ENCODE measurements at regions not wholly inside any gene's neighbourhood (a gene's known extent, or its start where the extent isn't known, plus 50 kb on each side); places are given as distances from the start of the nearest gene placed in this dataset.
"Not testable (repeated sequence)": the region's sequence is repeated elsewhere in the genome, so short reads cannot be mapped to it uniquely, and the experiment has no call there.

GRCh38 chr3:145244327-145244726, 916.7 kb downstream of the PLOD2 start:
- H2AK5ac ChIP-seq (ENCODE audit: low read length) = no peak overlapping the region
- H3K36me3 ChIP-seq (ENCODE audit: control insufficient read depth in 1 of 2, insufficient read depth in 2 of 2, low read length in 2 of 2) = no peaks in the 10 kb centered on the region
- no peak overlapping the region for H3K9ac ChIP-seq (ENCODE audit: low read length)
- H3K9me3 ChIP-seq (ENCODE audit: insufficient read depth, low read depth, low read length) = no peaks in the 10 kb centered on the region
- H4K8ac ChIP-seq (ENCODE audit: low read depth, low read length) = no peak overlapping the region
- H4K12ac ChIP-seq (ENCODE audit: low read depth, low read length) = no peak overlapping the region
- no peak overlapping the region for H2AFZ ChIP-seq (ENCODE audit: insufficient read depth, low read length, poor library complexity)
- no peak overlapping the region for H3K18ac ChIP-seq (ENCODE audit: low read length)
- H3K23ac ChIP-seq (ENCODE audit: low read length) = no peak overlapping the region
- no peak overlapping the region for H2BK5ac ChIP-seq (ENCODE audit: low read depth, low read length, poor library complexity)
- no peak overlapping the region for H2BK12ac ChIP-seq (ENCODE audit: low read length)
- H3K27me3 ChIP-seq (ENCODE audit: insufficient read depth, low read length) = no peaks in the 10 kb centered on the region
- no peak overlapping the region for H3K4me3 ChIP-seq (ENCODE audit: low read depth, low read length)
- no CpG with 5 or more reads among the region's 1 CpG for WGBS (ENCODE audit: extremely low coverage, insufficient coverage, insufficient read length)
- no peaks in the 10 kb centered on the region for H3K79me1 ChIP-seq (ENCODE audit: low read length)
- no peaks in the 10 kb centered on the region for H3K4me1 ChIP-seq (ENCODE audit: control insufficient read depth in 1 of 2, insufficient read depth in 2 of 2, low read length in 2 of 2)
- H2BK120ac ChIP-seq (ENCODE audit: insufficient read depth, low read length, poor library complexity) = no peak overlapping the region
- H3K14ac ChIP-seq (ENCODE audit: low read length) = no peak overlapping the region
- no peak overlapping the region for H3K4ac ChIP-seq (ENCODE audit: low read depth, low read length)
- H3K79me2 ChIP-seq (ENCODE audit: control insufficient read depth, insufficient read depth, low read length, poor library complexity) = no peaks in the 10 kb centered on the region
- no peak overlapping the region for H3K4me2 ChIP-seq (ENCODE audit: low read length)
- H4K91ac ChIP-seq (ENCODE audit: low read depth, low read length) = no peak overlapping the region
- no peak for DNase-seq
- H3K27ac ChIP-seq (ENCODE audit: low read depth, low read length) = no peak overlapping the region

GRCh38 chr3:145246291-145246690, 914.7 kb downstream of the PLOD2 start:
- H2AFZ ChIP-seq (ENCODE audit: insufficient read depth, low read length, poor library complexity) = no peak overlapping the region
- H3K23ac ChIP-seq (ENCODE audit: low read length) = no peak overlapping the region
- H3K4me1 ChIP-seq (ENCODE audit: control insufficient read depth in 1 of 2, insufficient read depth in 2 of 2, low read length in 2 of 2) = no peaks in the 10 kb centered on the region
- H3K4ac ChIP-seq (ENCODE audit: low read depth, low read length) = no peak overlapping the region
- H3K14ac ChIP-seq (ENCODE audit: low read length) = no peak overlapping the region
- no peak overlapping the region for H3K4me3 ChIP-seq (ENCODE audit: low read depth, low read length)
- no peak overlapping the region for H3K9ac ChIP-seq (ENCODE audit: low read length)
- H2BK12ac ChIP-seq (ENCODE audit: low read length) = no peak overlapping the region
- H4K12ac ChIP-seq (ENCODE audit: low read depth, low read length) = no peak overlapping the region
- H4K8ac ChIP-seq (ENCODE audit: low read depth, low read length) = no peak overlapping the region
- H4K91ac ChIP-seq (ENCODE audit: low read depth, low read length) = no peak overlapping the region
- H3K18ac ChIP-seq (ENCODE audit: low read length) = no peak overlapping the region
- H2BK5ac ChIP-seq (ENCODE audit: low read depth, low read length, poor library complexity) = no peak overlapping the region
- no peaks in the 10 kb centered on the region for H3K36me3 ChIP-seq (ENCODE audit: control insufficient read depth in 1 of 2, insufficient read depth in 2 of 2, low read length in 2 of 2)
- no peak overlapping the region for H2BK120ac ChIP-seq (ENCODE audit: insufficient read depth, low read length, poor library complexity)
- no peaks in the 10 kb centered on the region for H3K9me3 ChIP-seq (ENCODE audit: insufficient read depth, low read depth, low read length)
- no peak overlapping the region for H2AK5ac ChIP-seq (ENCODE audit: low read length)
- H3K27me3 ChIP-seq (ENCODE audit: insufficient read depth, low read length) = no peaks in the 10 kb centered on the region
- H3K27ac ChIP-seq (ENCODE audit: low read depth, low read length) = no peak overlapping the region
- DNase-seq = no peak
- no peak overlapping the region for H3K4me2 ChIP-seq (ENCODE audit: low read length)
- no peaks in the 10 kb centered on the region for H3K79me1 ChIP-seq (ENCODE audit: low read length)
- no peaks in the 10 kb centered on the region for H3K79me2 ChIP-seq (ENCODE audit: control insufficient read depth, insufficient read depth, low read length, poor library complexity)
- WGBS (ENCODE audit: extremely low coverage, insufficient coverage, insufficient read length) = no CpG with 5 or more reads among the region's 1 CpG

GRCh38 chr3:145248928-145249327, 912.1 kb downstream of the PLOD2 start:
- no peak overlapping the region for H4K12ac ChIP-seq (ENCODE audit: low read depth, low read length)
- H3K23ac ChIP-seq (ENCODE audit: low read length) = no peak overlapping the region
- H3K9ac ChIP-seq (ENCODE audit: low read length) = no peak overlapping the region
- no peak overlapping the region for H2BK5ac ChIP-seq (ENCODE audit: low read depth, low read length, poor library complexity)
- H2BK12ac ChIP-seq (ENCODE audit: low read length) = no peak overlapping the region
- H3K36me3 ChIP-seq (ENCODE audit: control insufficient read depth in 1 of 2, insufficient read depth in 2 of 2, low read length in 2 of 2) = no peaks in the 10 kb centered on the region
- H2BK120ac ChIP-seq (ENCODE audit: insufficient read depth, low read length, poor library complexity) = no peak overlapping the region
- no peak overlapping the region for H2AFZ ChIP-seq (ENCODE audit: insufficient read depth, low read length, poor library complexity)
- H3K27me3 ChIP-seq (ENCODE audit: insufficient read depth, low read length) = no peaks in the 10 kb centered on the region
- H4K91ac ChIP-seq (ENCODE audit: low read depth, low read length) = no peak overlapping the region
- no peaks in the 10 kb centered on the region for H3K4me1 ChIP-seq (ENCODE audit: control insufficient read depth in 1 of 2, insufficient read depth in 2 of 2, low read length in 2 of 2)
- no peak overlapping the region for H3K18ac ChIP-seq (ENCODE audit: low read length)
- H3K79me2 ChIP-seq (ENCODE audit: control insufficient read depth, insufficient read depth, low read length, poor library complexity) = no peaks in the 10 kb centered on the region
- DNase-seq = no peak
- no peak overlapping the region for H3K4me3 ChIP-seq (ENCODE audit: low read depth, low read length)
- H3K9me3 ChIP-seq (ENCODE audit: insufficient read depth, low read depth, low read length) = no peaks in the 10 kb centered on the region
- H3K4ac ChIP-seq (ENCODE audit: low read depth, low read length) = no peak overlapping the region
- no peak overlapping the region for H4K8ac ChIP-seq (ENCODE audit: low read depth, low read length)
- H3K27ac ChIP-seq (ENCODE audit: low read depth, low read length) = no peak overlapping the region
- H3K14ac ChIP-seq (ENCODE audit: low read length) = no peak overlapping the region
- no peak overlapping the region for H2AK5ac ChIP-seq (ENCODE audit: low read length)
- no peak overlapping the region for H3K4me2 ChIP-seq (ENCODE audit: low read length)
- no peaks in the 10 kb centered on the region for H3K79me1 ChIP-seq (ENCODE audit: low read length)

- H3K79me2 ChIP-seq (ENCODE audit: control insufficient read depth, insufficient read depth, low read length, poor library complexity) = no peaks in the 10 kb centered on the region
- DNase-seq = no peak
- H3K9ac ChIP-seq (ENCODE audit: low read length) = no peak overlapping the region
- no peak overlapping the region for H3K14ac ChIP-seq (ENCODE audit: low read length)
- H2BK120ac ChIP-seq (ENCODE audit: insufficient read depth, low read length, poor library complexity) = no peak overlapping the region
- no peak overlapping the region for H2BK5ac ChIP-seq (ENCODE audit: low read depth, low read length, poor library complexity)
- H3K36me3 ChIP-seq (ENCODE audit: control insufficient read depth in 1 of 2, insufficient read depth in 2 of 2, low read length in 2 of 2) = no peaks in the 10 kb centered on the region
- no peak overlapping the region for H3K27ac ChIP-seq (ENCODE audit: low read depth, low read length)
- no peak overlapping the region for H3K23ac ChIP-seq (ENCODE audit: low read length)
- H4K8ac ChIP-seq (ENCODE audit: low read depth, low read length) = no peak overlapping the region
- no peak overlapping the region for H4K91ac ChIP-seq (ENCODE audit: low read depth, low read length)
- no peak overlapping the region for H4K12ac ChIP-seq (ENCODE audit: low read depth, low read length)
- H3K4me3 ChIP-seq (ENCODE audit: low read depth, low read length) = no peak overlapping the region
- H3K79me1 ChIP-seq (ENCODE audit: low read length) = no peaks in the 10 kb centered on the region
- no peaks in the 10 kb centered on the region for H3K9me3 ChIP-seq (ENCODE audit: insufficient read depth, low read depth, low read length)
- H3K4me1 ChIP-seq (ENCODE audit: control insufficient read depth in 1 of 2, insufficient read depth in 2 of 2, low read length in 2 of 2) = no peaks in the 10 kb centered on the region
- no CpG with 5 or more reads among the region's 1 CpG for WGBS (ENCODE audit: extremely low coverage, insufficient coverage, insufficient read length)
- H3K18ac ChIP-seq (ENCODE audit: low read length) = no peak overlapping the region
- H3K4me2 ChIP-seq (ENCODE audit: low read length) = no peak overlapping the region
- H3K27me3 ChIP-seq (ENCODE audit: insufficient read depth, low read length) = no peaks in the 10 kb centered on the region
- H2BK12ac ChIP-seq (ENCODE audit: low read length) = no peak overlapping the region
- H2AFZ ChIP-seq (ENCODE audit: insufficient read depth, low read length, poor library complexity) = no peak overlapping the region
- H3K4ac ChIP-seq (ENCODE audit: low read depth, low read length) = no peak overlapping the region
- no peak overlapping the region for H2AK5ac ChIP-seq (ENCODE audit: low read length)
These were observed 909.7 kb downstream of the PLOD2 start for GRCh38 chr3:145251311-145251710.

GRCh38 chr3:145257967-145258366, 903.0 kb downstream of the PLOD2 start:
- not testable (repeated sequence) for H3K4me2 ChIP-seq (ENCODE audit: low read length); H3K79me2 ChIP-seq (ENCODE audit: control insufficient read depth, insufficient read depth, low read length, poor library complexity); H3K79me1 ChIP-seq (ENCODE audit: low read length); H2BK120ac ChIP-seq (ENCODE audit: insufficient read depth, low read length, poor library complexity); H3K9me3 ChIP-seq (ENCODE audit: insufficient read depth, low read depth, low read length); H4K8ac ChIP-seq (ENCODE audit: low read depth, low read length); H4K91ac ChIP-seq (ENCODE audit: low read depth, low read length); H3K9ac ChIP-seq (ENCODE audit: low read length); H3K4me1 ChIP-seq (ENCODE audit: control insufficient read depth in 1 of 2, insufficient read depth in 2 of 2, low read length in 2 of 2); H3K27ac ChIP-seq (ENCODE audit: low read depth, low read length); H3K14ac ChIP-seq (ENCODE audit: low read length); H2BK12ac ChIP-seq (ENCODE audit: low read length); DNase-seq; H3K18ac ChIP-seq (ENCODE audit: low read length); H3K4ac ChIP-seq (ENCODE audit: low read depth, low read length); H3K36me3 ChIP-seq (ENCODE audit: control insufficient read depth in 1 of 2, insufficient read depth in 2 of 2, low read length in 2 of 2); H3K4me3 ChIP-seq (ENCODE audit: low read depth, low read length); H4K12ac ChIP-seq (ENCODE audit: low read depth, low read length); H3K27me3 ChIP-seq (ENCODE audit: insufficient read depth, low read length); H3K23ac ChIP-seq (ENCODE audit: low read length); H2AK5ac ChIP-seq (ENCODE audit: low read length); H2AFZ ChIP-seq (ENCODE audit: insufficient read depth, low read length, poor library complexity); H2BK5ac ChIP-seq (ENCODE audit: low read depth, low read length, poor library complexity)
- WGBS (ENCODE audit: extremely low coverage, insufficient coverage, insufficient read length) = no CpG with 5 or more reads among the region's 12 CpGs
